ENCODE measurements at regions not wholly inside any gene's neighbourhood (a gene's known extent, or its start where the extent isn't known, plus 50 kb on each side); places are given as distances from the start of the nearest gene placed in this dataset.

GRCh38 chr13:90020536-90021070 lies 1326.9 kb upstream of the MIR17HG start:
- no peaks in the 10 kb centered on the region for H3K4me1 ChIP-seq (ENCODE audit: insufficient read depth)
- no peak for DNase-seq
- no peaks in the 10 kb centered on the region for H3K9me3 ChIP-seq
- intact Hi-C loops (cut with DNase I), result no loop called here
- H3K27ac ChIP-seq, result no peak overlapping the region
- H3K36me3 ChIP-seq, result no peaks in the 10 kb centered on the region
- TF ChIP-seq EP300 (IDR thresholded peaks at IDR 0.05) (no peak), POLR2A (IDR thresholded peaks at IDR 0.05) (no peak)
- TF ChIP-seq, protein P1, sequence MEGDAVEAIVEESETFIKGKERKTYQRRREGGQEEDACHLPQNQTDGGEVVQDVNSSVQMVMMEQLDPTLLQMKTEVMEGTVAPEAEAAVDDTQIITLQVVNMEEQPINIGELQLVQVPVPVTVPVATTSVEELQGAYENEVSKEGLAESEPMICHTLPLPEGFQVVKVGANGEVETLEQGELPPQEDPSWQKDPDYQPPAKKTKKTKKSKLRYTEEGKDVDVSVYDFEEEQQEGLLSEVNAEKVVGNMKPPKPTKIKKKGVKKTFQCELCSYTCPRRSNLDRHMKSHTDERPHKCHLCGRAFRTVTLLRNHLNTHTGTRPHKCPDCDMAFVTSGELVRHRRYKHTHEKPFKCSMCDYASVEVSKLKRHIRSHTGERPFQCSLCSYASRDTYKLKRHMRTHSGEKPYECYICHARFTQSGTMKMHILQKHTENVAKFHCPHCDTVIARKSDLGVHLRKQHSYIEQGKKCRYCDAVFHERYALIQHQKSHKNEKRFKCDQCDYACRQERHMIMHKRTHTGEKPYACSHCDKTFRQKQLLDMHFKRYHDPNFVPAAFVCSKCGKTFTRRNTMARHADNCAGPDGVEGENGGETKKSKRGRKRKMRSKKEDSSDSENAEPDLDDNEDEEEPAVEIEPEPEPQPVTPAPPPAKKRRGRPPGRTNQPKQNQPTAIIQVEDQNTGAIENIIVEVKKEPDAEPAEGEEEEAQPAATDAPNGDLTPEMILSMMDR (IDR thresholded peaks at IDR 0.05), result no peak
- H3K27me3 ChIP-seq, result no peaks in the 10 kb centered on the region
- H3K4me3 ChIP-seq, result no peak overlapping the region
- 71 to 78% (median 72%) methylated on average over 3 of the region's 3 CpGs for WGBS, 3 donors

DNA sequence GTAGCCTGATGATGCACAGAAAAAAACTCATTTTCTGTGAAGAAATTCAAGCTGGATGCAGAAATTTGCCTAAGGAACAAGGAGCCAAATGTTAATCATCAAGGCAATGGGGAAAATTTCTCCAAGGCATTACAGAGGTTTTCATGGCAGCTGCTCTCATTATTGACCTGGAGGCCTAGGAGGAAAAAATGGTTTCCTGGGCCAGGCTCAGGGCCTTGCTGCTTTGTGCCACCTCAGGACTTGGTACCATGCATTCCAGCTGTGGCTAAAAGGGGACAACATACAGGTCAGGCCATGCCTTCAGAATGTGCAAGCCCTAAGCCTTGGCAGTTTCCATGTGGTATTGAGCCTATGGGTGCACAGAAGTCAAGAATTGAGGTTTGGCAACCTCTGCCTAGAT lies 1320.1 kb upstream of the MIR17HG start:
- Histone ChIP-seq H3K27me3 (no peaks in the 10 kb centered on the region), H3K27ac (no peak overlapping the region), H3K4me1 (ENCODE audit: insufficient read depth) (no peaks in the 10 kb centered on the region), H3K36me3 (no peaks in the 10 kb centered on the region), H3K4me3 (no peak overlapping the region), H3K9me3 (no peaks in the 10 kb centered on the region)
- TF ChIP-seq, protein P1 (IDR thresholded peaks at IDR 0.05), result no peak
- no peak for TF ChIP-seq POLR2A (IDR thresholded peaks at IDR 0.05)
- no peak for TF ChIP-seq EP300 (IDR thresholded peaks at IDR 0.05)
- intact Hi-C loops (cut with DNase I), result no loop called here
- no peak for DNase-seq

DNA sequence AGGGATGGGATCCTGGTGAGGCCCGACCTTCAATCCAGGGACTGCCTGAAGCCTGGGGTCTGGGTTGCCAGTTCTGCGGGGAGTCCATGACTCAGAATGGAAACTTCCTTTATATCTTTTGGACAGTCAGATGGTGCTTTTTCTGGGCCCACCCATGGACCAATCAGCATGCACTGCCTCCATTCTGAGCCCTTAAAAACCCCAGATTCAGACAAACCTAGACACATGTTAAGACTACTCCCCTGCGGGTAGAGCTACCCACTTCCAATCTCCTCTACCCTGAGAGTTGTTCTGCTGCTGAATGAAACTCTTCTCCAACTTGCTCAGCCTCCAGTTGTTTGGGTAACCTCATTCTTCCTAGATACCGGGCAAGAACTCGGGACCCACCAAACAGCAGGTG lies 1315.2 kb upstream of the MIR17HG start:
- no peaks in the 10 kb centered on the region for H3K36me3 ChIP-seq
- WGBS, 3 donors, result 87 to 89% (median 88%) methylated on average over 5 of the region's 5 CpGs
- no peaks in the 10 kb centered on the region for H3K4me1 ChIP-seq (ENCODE audit: insufficient read depth)
- H3K4me3 ChIP-seq, result no peak overlapping the region
- no peaks in the 10 kb centered on the region for H3K9me3 ChIP-seq
- intact Hi-C loops (cut with DNase I), result no loop called here
- no peak for DNase-seq
- TF ChIP-seq EP300 (IDR thresholded peaks at IDR 0.05), result no peak
- TF ChIP-seq POLR2A (IDR thresholded peaks at IDR 0.05), result no peak
- TF ChIP-seq, protein P1 (IDR thresholded peaks at IDR 0.05), result no peak
- no peak overlapping the region for H3K27ac ChIP-seq
- no peaks in the 10 kb centered on the region for H3K27me3 ChIP-seq

GRCh38 chr13:90032841-90033493 lies 1314.5 kb upstream of the MIR17HG start:
- Histone ChIP-seq H3K27me3 (no peaks in the 10 kb centered on the region), H3K4me3 (no peak overlapping the region), H3K36me3 (no peaks in the 10 kb centered on the region), H3K4me1 (ENCODE audit: insufficient read depth) (no peaks in the 10 kb centered on the region), H3K9me3 (no peaks in the 10 kb centered on the region), H3K27ac (no peak overlapping the region)
- intact Hi-C loops (cut with DNase I), result no loop called here
- WGBS, 3 donors, result 79 to 86% (median 82%) methylated on average over 14 of the region's 14 CpGs
- TF ChIP-seq POLR2A (IDR thresholded peaks at IDR 0.05), result no peak
- no peak for TF ChIP-seq EP300 (IDR thresholded peaks at IDR 0.05)
- TF ChIP-seq, protein P1 (IDR thresholded peaks at IDR 0.05), result no peak
- DNase-seq, result no peak

All from ovary (tissue), 7 donors.